GM12874 (cell line): ENCODE measurements at regions not wholly inside any gene's neighbourhood (a gene's known extent, or its start where the extent isn't known, plus 50 kb on each side); places are given as distances from the start of the nearest gene placed in this dataset.

Experiments
- TF ChIP-seq, protein P1 (sequence below): IDR thresholded peaks from 2 replicates; pipeline ENCODE4 v1.5.1; 2011; ENCODE audit warnings: low read depth, mild to moderate bottlenecking, control low read depth, low read length, moderate library complexity; ENCODE audit not compliant: insufficient read depth

DNA sequence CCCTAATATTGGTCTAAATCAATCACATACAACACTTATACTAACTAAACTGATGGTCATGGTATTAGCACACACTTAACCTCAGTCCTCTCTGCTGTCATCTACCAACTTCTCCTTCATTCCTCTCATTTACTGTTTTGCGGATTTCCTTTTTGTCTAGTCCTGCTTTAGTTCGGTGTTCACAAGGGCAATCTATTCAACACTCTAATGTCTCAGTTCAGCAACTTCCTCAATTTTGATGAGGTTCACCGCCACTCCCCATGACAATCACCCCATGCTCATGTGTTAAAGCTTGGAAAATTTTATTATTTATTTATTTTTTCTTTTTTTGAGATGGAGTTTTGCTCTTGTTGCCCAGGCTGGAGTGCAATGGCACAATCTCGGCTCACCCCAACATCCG, 301.1 kb downstream of the PTPRC start:
- TF ChIP-seq, protein P1, sequence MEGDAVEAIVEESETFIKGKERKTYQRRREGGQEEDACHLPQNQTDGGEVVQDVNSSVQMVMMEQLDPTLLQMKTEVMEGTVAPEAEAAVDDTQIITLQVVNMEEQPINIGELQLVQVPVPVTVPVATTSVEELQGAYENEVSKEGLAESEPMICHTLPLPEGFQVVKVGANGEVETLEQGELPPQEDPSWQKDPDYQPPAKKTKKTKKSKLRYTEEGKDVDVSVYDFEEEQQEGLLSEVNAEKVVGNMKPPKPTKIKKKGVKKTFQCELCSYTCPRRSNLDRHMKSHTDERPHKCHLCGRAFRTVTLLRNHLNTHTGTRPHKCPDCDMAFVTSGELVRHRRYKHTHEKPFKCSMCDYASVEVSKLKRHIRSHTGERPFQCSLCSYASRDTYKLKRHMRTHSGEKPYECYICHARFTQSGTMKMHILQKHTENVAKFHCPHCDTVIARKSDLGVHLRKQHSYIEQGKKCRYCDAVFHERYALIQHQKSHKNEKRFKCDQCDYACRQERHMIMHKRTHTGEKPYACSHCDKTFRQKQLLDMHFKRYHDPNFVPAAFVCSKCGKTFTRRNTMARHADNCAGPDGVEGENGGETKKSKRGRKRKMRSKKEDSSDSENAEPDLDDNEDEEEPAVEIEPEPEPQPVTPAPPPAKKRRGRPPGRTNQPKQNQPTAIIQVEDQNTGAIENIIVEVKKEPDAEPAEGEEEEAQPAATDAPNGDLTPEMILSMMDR = no peak

DNA sequence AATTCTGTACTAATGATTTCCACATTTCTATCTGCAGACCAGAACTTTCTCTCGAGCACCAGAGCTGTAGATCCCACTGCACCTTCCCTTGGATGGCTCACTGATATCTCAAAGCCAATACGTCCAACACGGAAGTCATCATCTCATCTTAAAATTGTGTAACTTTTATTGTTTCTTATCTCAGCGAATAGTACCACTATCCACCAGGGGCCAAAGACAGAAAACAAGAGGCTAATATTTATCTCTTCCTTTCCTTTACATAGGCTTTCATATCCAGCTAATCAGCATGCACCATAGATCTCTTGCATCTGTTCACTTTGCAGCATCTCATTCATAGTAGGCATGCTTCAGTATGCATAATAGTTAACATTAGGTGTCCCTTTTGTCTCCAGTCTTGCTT, 303.6 kb downstream of the PTPRC start:
- TF ChIP-seq, protein P1 = no peak

DNA sequence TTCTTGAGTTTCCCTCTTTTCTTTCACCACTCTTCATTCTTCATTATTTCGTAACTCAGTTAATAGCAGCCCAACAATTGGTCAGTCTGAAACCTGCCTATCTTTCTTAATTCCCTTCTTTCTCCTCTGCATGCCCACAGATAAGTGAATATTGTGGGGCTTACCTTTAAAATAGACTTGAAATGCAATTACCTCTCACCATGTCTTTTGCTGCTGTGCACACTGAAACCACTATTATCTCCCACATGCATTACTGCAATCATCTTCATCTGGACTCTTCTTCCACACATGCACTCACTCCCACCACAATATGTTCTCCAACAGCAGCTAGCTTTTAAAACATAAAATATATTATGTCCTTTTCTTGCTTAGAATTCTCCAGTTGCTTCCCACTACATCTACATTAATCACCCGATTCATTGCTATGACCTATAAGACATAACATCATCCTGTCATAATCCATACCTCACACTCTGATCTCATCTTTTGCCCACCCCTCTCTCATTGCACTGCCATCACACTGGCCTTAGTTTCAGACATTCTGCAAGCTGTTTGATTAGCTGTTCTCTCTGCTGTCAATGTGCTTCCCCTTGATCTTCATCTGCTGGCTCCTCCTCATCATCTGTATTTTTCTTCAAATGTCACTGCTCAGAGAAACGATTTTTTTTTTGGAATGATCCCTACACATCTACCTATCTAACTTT, 304.8 kb downstream of the PTPRC start:
- TF ChIP-seq, protein P1 = no peak

DNA sequence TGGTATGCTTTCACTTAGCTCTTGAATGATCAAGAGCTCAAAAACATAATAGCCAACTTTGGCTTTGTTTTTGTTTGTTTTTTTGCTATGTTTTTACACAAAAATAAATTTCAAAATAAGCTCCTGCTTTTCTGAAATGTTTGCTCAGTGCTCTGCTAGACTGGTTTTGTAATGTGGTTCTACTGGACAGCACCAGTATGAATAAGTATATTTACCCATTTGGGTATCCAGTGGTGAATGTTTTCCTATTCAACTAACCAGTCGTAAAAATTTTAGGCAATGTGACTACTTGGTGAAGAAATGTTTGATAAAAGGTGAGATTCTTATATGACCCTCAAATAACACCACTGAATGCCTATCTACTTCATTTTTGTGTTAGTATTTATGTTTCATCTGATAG, 308.6 kb downstream of the PTPRC start:
- TF ChIP-seq, protein P1 = no peak

DNA sequence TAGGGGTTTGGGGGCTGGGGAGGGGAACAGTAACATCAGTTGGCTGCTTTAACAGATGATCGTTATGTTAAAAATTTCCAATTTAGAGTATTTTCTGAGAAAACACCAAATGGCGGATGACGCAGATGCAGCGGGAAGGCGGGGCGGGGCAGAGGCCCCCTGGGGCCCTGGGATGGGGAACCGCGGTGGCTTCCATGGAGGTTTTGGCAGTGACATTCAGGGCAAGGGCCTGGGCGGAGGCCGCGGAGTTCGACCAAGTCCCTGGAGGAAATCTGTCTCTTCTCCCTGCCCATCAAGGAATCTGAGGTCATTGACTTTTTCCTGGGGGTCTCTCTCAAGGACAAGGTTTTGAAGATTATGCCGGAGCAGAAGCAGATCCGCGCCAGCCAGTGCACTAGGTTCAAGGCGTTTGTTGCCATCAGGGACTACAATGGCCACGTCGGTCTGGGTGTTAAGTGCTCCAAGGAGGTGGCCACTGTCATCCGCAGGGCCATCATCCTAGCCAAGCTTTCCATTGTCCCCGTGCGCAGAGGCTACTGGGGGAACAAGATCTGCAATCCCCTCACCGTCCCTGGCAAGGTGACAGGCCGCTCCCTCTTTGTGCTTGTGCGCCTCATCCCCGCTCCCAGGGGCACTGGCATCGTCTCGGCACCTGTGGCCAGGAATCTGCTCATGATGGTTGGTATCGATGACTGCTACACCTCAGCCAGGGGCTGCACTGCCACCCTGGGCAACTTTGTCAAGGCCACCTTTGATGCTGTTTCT, 310.2 kb downstream of the PTPRC start:
- TF ChIP-seq, protein P1 = no peak

DNA sequence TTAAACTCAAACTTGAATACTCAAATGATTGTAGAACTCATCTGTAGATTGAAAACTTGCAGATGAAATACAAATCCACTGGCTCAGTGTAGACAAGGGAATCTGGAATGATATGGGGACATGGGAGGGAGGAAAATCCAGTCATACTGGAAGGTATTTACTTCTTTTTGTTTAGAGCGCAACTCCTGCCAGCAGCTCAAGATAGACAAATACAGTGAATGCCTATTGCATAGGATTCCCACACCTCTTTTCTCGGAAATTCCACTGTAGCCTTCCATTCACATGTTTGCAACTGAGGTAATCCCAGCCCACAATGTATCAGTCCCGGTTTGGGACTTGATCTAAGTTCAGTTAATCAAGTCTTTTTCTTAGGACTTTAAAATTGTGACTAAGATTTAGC, 311.2 kb downstream of the PTPRC start:
- TF ChIP-seq, protein P1 = no peak

DNA sequence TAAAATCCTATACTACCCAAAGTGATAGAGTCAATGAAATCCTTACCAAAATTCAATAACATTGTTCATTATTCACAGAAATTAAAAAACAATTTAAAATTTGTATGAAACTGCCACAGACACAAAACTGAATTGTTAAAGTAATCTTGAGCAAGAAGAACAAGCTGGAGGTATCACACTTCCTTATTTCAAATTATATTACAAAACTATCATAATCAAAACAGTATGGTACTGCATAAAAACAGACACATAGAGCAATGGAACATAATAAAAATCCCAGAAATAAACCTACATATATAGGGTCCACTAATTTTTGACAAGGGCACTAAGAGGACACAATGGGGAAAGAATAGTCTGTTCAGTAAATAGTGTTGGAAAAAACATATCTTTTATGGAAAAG, 316.2 kb downstream of the PTPRC start:
- TF ChIP-seq, protein P1 = no peak
